Keratinocyte (primary cell): ENCODE measurements at regions not wholly inside any gene's neighbourhood (a gene's known extent, or its start where the extent isn't known, plus 50 kb on each side); places are given as distances from the start of the nearest gene placed in this dataset.

Experiments
- DNase-seq: peaks from one replicate; pipeline ENCODE4 v3.0.0-alpha.2; 2011; ENCODE audit warnings: low read depth, missing footprints, low spot score
- FAIRE-seq: peaks from 2 replicates; lab custom pipeline; 2011; peaks lifted over from hg19 to GRCh38; lab: Jason Lieb, UNC
- H2AFZ ChIP-seq: 2 replicates; pipeline ENCODE4 v1.6.0; 2012; ENCODE audit warnings: low read length, control low read depth, inconsistent platforms; ENCODE audit not compliant: control insufficient read depth
- H3K27ac ChIP-seq: 2 replicates; pipeline ENCODE4 v1.5.1; 2011; ENCODE audit warnings: low read length; ENCODE audit not compliant: control insufficient read depth, insufficient read depth
- H3K27me3 ChIP-seq: 3 replicates; pipeline ENCODE4 v1.6.0; 2011; ENCODE audit warnings: low read length; ENCODE audit not compliant: control insufficient read depth, insufficient read depth; ENCODE audit errors: extremely low read depth
- H3K36me3 ChIP-seq, 2 experiments: 2 replicates in 1 of 2; 3 replicates in 1 of 2; pipeline ENCODE4 v1.5.1; 2011; ENCODE audit warnings: low read length in 2 of 2, mild to moderate bottlenecking in 1 of 2; ENCODE audit not compliant: control insufficient read depth in 2 of 2, insufficient read depth in 2 of 2; ENCODE audit errors: extremely low read depth in 1 of 2
- H3K4me1 ChIP-seq: 3 replicates; pipeline ENCODE4 v1.5.1; 2011; ENCODE audit warnings: low read length; ENCODE audit not compliant: control insufficient read depth, insufficient read depth; ENCODE audit errors: extremely low read depth
- H3K4me2 ChIP-seq: 3 replicates; pipeline ENCODE4 v1.6.0; 2011; ENCODE audit warnings: low read depth, low read length; ENCODE audit not compliant: control insufficient read depth, insufficient read depth; ENCODE audit errors: extremely low read depth
- H3K4me3 ChIP-seq, 3 experiments: fragments of 200-600 bp in 1 of 3; sonication (generic) in 1 of 3; 2 replicates in 2 of 3; 3 replicates in 1 of 3; pipeline ENCODE4 v1.5.1; 2011 to 2016; ENCODE audit warnings: low read length in 3 of 3, mild to moderate bottlenecking in 3 of 3, control low read depth in 2 of 3, inconsistent platforms in 1 of 3, low read depth in 1 of 3, mixed read lengths in 1 of 3, mixed run types in 1 of 3, moderate library complexity in 1 of 3; ENCODE audit not compliant: control insufficient read depth in 2 of 3, insufficient read depth in 2 of 3; ENCODE audit errors: extremely low read depth in 1 of 3
- H3K79me2 ChIP-seq: 2 replicates; pipeline ENCODE4 v1.6.0; 2012; ENCODE audit warnings: low read length; ENCODE audit not compliant: control insufficient read depth, insufficient read depth
- H3K9ac ChIP-seq: 3 replicates; pipeline ENCODE4 v1.6.0; 2011; ENCODE audit warnings: low read length; ENCODE audit not compliant: control insufficient read depth, insufficient read depth; ENCODE audit errors: extremely low read depth
- H3K9me1 ChIP-seq: 3 replicates; pipeline ENCODE4 v1.6.0; 2011; ENCODE audit warnings: low read length; ENCODE audit not compliant: control insufficient read depth, insufficient read depth; ENCODE audit errors: extremely low read depth
- H3K9me3 ChIP-seq: 2 replicates; pipeline ENCODE4 v1.5.1; 2012; ENCODE audit warnings: low read depth, low read length; ENCODE audit not compliant: control insufficient read depth
- H4K20me1 ChIP-seq: 3 replicates; pipeline ENCODE4 v1.6.0; 2011; ENCODE audit warnings: low read length; ENCODE audit not compliant: control insufficient read depth, insufficient read depth; ENCODE audit errors: extremely low read depth
- EZH2 ChIP-seq: IDR thresholded peaks from one replicate; pipeline ENCODE4 v1.6.1; 2012; ENCODE audit warnings: inconsistent platforms, mild to moderate bottlenecking, low read length, moderate library complexity
- dilution Hi-C: fragments of 300-500 bp; cut with MboI; formaldehyde crosslinking; loops from one replicate; pipeline ENCODE4 v1.7.0; 2020; ENCODE audit warnings: low sequenced_read_pairs; ENCODE audit not compliant: extremely low pct_ligation_motif_present
- TF ChIP-seq, protein P1 (sequence below), 3 experiments: IDR thresholded peaks in 1 of 3; conservative IDR thresholded peaks in 1 of 3; optimal IDR thresholded peaks in 1 of 3; 2 replicates in 2 of 3; 3 replicates in 1 of 3; pipeline versions ENCODE3 to v1.5.1; 2011; ENCODE audit warnings: low read length in 3 of 3, mild to moderate bottlenecking in 3 of 3, moderate library complexity in 2 of 3, control low read depth in 1 of 3, inconsistent platforms in 1 of 3; ENCODE audit not compliant: insufficient read depth in 2 of 3; ENCODE audit errors: extremely low read depth in 1 of 3

DNA sequence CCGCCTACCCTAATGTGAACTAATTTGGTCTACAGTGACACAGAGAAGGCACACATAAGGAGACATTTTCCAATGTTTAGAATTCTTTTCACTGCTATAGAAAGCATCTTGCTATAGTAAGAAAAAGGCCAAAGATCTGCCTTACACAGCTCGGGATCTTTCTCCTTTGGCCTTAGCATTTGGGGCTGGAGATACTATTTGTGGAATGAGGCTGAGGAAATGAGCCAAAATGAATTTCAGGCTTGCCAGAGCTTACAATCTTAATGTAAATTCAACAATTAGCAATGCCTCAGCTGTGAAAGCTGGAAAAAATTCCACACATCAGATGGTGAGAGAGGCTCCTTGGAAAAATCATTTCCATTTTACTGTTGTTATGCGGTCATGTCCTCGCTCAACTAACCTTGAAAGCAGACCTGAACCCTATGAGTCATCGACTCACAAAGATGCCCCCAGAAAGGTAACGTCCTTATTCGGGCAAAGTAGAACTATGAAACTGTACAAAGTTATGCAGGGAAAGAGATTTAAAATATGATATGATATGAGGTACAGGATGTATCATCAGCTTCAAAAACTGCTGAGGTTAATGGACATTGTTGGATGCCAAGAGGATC, 324.5 kb upstream of the NBEA start:
- Histone ChIP-seq H3K4me2 (no peak overlapping the region), H3K27me3 (no peaks in the 10 kb centered on the region), H3K9me3 (no peaks in the 10 kb centered on the region), H2AFZ (no peak overlapping the region), H3K27ac (no peak overlapping the region), H3K79me2 (no peaks in the 10 kb centered on the region), H3K36me3 (no peaks in the 10 kb centered on the region), H4K20me1 (no peaks in the 10 kb centered on the region), H3K9me1 (no peaks in the 10 kb centered on the region), H3K9ac (no peak overlapping the region), H3K4me1 (no peaks in the 10 kb centered on the region), H3K4me3 (no peak overlapping the region)
- no peak for FAIRE-seq
- TF ChIP-seq EZH2: no peak
- TF ChIP-seq, protein P1, sequence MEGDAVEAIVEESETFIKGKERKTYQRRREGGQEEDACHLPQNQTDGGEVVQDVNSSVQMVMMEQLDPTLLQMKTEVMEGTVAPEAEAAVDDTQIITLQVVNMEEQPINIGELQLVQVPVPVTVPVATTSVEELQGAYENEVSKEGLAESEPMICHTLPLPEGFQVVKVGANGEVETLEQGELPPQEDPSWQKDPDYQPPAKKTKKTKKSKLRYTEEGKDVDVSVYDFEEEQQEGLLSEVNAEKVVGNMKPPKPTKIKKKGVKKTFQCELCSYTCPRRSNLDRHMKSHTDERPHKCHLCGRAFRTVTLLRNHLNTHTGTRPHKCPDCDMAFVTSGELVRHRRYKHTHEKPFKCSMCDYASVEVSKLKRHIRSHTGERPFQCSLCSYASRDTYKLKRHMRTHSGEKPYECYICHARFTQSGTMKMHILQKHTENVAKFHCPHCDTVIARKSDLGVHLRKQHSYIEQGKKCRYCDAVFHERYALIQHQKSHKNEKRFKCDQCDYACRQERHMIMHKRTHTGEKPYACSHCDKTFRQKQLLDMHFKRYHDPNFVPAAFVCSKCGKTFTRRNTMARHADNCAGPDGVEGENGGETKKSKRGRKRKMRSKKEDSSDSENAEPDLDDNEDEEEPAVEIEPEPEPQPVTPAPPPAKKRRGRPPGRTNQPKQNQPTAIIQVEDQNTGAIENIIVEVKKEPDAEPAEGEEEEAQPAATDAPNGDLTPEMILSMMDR (optimal IDR thresholded peaks at IDR 0.05 in 1 of 3, IDR thresholded peaks at IDR 0.05 in 1 of 3, conservative IDR thresholded peaks at IDR 0.05 in 1 of 3; ENCODE audit: extremely low read depth in 1 of 3, insufficient read depth in 2 of 3, low read length in 3 of 3): no peak
- dilution Hi-C loops: no loop called here
- DNase-seq: no peak

DNA sequence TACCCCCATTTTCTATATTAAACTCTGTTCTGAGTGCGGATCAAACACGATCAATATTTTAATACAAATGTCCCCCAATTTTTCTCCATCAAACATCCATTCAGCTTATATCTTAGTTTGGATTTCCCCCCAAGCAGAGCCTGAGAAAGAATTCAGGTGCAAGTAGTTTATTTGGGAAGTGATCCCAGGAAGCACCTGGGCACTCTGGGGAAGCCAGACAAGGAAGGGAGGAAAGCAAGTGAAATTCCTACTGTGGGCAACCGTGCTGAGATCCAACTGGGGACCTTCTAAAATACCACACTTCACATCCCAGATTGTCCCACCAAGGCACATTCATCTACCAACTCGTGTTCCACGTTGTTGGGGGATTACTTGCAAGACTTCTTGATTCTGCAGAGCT, 323.4 kb upstream of the NBEA start:
- Histone ChIP-seq H3K4me2 (no peak overlapping the region), H3K36me3 (no peaks in the 10 kb centered on the region), H3K27me3 (no peaks in the 10 kb centered on the region), H3K79me2 (no peaks in the 10 kb centered on the region), H4K20me1 (no peaks in the 10 kb centered on the region), H3K9ac (no peak overlapping the region), H3K4me1 (no peaks in the 10 kb centered on the region), H2AFZ (no peak overlapping the region), H3K9me3 (no peaks in the 10 kb centered on the region), H3K9me1 (no peaks in the 10 kb centered on the region), H3K4me3 (no peak overlapping the region), H3K27ac (no peak overlapping the region)
- dilution Hi-C loops: no loop called here
- no peak for FAIRE-seq
- DNase-seq: no peak
- TF ChIP-seq, protein P1 (optimal IDR thresholded peaks at IDR 0.05 in 1 of 3, IDR thresholded peaks at IDR 0.05 in 1 of 3, conservative IDR thresholded peaks at IDR 0.05 in 1 of 3; ENCODE audit: extremely low read depth in 1 of 3, insufficient read depth in 2 of 3, low read length in 3 of 3): no peak
- TF ChIP-seq EZH2: no peak
